Chondrocyte (in vitro differentiated cells): ENCODE measurements at regions not wholly inside any gene's neighbourhood (a gene's known extent, or its start where the extent isn't known, plus 50 kb on each side); places are given as distances from the start of the nearest gene placed in this dataset.
"Not testable (repeated sequence)": the region's sequence is repeated elsewhere in the genome, so short reads cannot be mapped to it uniquely, and the experiment has no call there.

Experiments used
- DNase-seq: peaks from one replicate; pipeline ENCODE4 v3.0.0; 2021; ENCODE audit warnings: mixed read lengths, low spot score
- H3K27ac Mint-ChIP-seq: one replicate; pipeline ENCODE4 v1.8.0; 2021; ENCODE audit warnings: mild to moderate bottlenecking, moderate library complexity, mixed read lengths; ENCODE audit not compliant: unreplicated experiment
- H3K27me3 Mint-ChIP-seq: 2 replicates; pipeline ENCODE4 v1.8.0; 2021; ENCODE audit warnings: low read depth, mixed read lengths
- H3K36me3 Mint-ChIP-seq: 2 replicates; pipeline ENCODE4 v1.8.0; 2021; ENCODE audit warnings: low read depth, mixed read lengths
- H3K4me1 Mint-ChIP-seq: 2 replicates; pipeline ENCODE4 v1.8.0; 2021; ENCODE audit warnings: low read depth, mild to moderate bottlenecking, mixed read lengths
- H3K4me3 Mint-ChIP-seq: one replicate; pipeline ENCODE4 v1.8.0; 2021; ENCODE audit warnings: mild to moderate bottlenecking, moderate library complexity, mixed read lengths; ENCODE audit not compliant: unreplicated experiment
- H3K9me3 Mint-ChIP-seq: 2 replicates; pipeline ENCODE4 v1.8.0; 2021; ENCODE audit warnings: low read depth, mixed read lengths
- TF ChIP-seq, protein P1 (sequence below): fragments of 200-600 bp; sonication (generic); IDR thresholded peaks from 2 replicates; pipeline ENCODE4 v1.5.0; 2021; ENCODE audit warnings: antibody characterized with exemption, mild to moderate bottlenecking, moderate library complexity

DNA sequence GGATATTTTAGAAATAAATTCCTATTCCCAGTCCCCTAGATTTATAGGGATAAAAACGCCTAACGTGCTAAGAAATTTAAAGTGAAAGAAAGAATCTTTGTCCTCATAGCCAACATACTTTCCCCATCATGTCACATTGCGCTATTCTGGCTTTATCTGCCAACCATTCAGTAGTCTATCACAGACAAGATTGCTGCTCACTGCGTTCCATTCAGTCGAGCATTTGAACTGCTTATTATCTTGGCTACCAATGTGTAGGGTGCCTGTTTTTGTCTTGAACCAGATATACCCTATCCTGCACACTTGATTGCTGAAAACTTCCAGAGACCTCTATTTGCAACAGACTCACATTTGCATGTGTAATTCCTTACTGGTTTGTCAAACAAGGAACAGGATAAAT lies 751.5 kb downstream of the EPHA7 start:
- TF ChIP-seq, protein P1, sequence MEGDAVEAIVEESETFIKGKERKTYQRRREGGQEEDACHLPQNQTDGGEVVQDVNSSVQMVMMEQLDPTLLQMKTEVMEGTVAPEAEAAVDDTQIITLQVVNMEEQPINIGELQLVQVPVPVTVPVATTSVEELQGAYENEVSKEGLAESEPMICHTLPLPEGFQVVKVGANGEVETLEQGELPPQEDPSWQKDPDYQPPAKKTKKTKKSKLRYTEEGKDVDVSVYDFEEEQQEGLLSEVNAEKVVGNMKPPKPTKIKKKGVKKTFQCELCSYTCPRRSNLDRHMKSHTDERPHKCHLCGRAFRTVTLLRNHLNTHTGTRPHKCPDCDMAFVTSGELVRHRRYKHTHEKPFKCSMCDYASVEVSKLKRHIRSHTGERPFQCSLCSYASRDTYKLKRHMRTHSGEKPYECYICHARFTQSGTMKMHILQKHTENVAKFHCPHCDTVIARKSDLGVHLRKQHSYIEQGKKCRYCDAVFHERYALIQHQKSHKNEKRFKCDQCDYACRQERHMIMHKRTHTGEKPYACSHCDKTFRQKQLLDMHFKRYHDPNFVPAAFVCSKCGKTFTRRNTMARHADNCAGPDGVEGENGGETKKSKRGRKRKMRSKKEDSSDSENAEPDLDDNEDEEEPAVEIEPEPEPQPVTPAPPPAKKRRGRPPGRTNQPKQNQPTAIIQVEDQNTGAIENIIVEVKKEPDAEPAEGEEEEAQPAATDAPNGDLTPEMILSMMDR, result no peak
- H3K4me1 Mint-ChIP-seq, result no peaks in the 10 kb centered on the region
- H3K27me3 Mint-ChIP-seq, result no peaks in the 10 kb centered on the region
- H3K4me3 Mint-ChIP-seq, result no peak overlapping the region
- peaks cover 4% of the 10 kb centered on the region for H3K9me3 Mint-ChIP-seq
- H3K27ac Mint-ChIP-seq, result no peak overlapping the region
- H3K36me3 Mint-ChIP-seq, result no peaks in the 10 kb centered on the region
- no peak for DNase-seq

DNA sequence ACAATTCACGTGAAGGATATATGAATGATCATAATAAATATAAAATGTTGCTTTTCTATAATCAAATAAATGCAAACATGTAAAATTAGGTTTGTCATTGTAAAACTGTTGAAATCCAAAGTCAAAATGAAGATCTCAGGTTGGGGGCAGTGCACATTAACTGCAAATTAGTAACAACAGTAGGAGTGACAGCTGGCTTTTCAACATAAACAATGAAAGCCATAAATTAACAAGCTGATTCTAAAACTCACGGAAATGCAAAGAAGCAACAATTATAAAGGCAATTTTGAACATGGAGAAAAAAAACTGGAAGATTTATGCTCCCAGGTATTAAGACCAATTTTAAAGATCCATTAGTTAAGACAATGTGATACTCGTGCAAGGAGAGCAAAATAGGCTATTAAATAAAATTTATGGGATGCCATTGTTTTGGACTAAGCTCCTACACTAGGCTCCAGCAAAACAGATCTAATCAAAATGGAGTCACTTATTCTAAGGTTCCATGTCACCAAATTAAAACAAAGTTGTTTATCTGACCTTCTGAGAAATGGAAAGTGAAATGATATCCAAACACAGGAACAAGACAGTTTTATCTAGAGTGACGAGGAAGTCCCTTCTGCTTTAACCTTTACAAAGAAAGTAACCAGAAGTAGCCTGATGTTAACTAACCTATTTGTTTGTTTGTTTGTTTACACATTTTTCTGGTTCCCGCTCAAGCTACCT lies 770.8 kb downstream of the EPHA7 start:
- DNase-seq, result no peak
- Mint-ChIP-seq H3K4me1 (no peaks in the 10 kb centered on the region), H3K27me3 (no peaks in the 10 kb centered on the region), H3K9me3 (peaks cover 26% of the 10 kb centered on the region), H3K27ac (no peak overlapping the region), H3K4me3 (no peak overlapping the region), H3K36me3 (no peaks in the 10 kb centered on the region)
- TF ChIP-seq, protein P1, result no peak

DNA sequence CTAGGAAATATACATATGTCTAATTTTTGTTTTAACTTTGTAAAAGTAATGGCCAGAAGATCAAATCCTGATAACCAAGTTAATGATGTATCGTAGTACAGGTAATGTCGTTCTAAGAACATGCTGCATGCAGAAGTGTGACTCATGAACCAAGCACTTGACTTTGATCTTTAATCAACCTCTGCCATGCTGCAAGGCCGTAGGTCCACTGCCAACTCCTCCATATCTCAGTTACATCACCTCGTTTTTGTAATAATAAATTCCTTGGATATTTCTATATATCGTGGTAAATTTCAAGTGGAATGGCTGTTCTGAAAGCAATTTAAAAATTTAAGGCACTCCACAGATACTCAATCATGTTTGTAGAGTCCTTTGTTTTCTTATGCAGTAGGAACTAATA lies 771.7 kb downstream of the EPHA7 start:
- Mint-ChIP-seq H3K36me3 (no peaks in the 10 kb centered on the region), H3K9me3 (peaks cover 23% of the 10 kb centered on the region), H3K4me1 (no peaks in the 10 kb centered on the region), H3K4me3 (no peak overlapping the region), H3K27ac (no peak overlapping the region), H3K27me3 (no peaks in the 10 kb centered on the region)
- TF ChIP-seq, protein P1, result no peak
- DNase-seq, result no peak

DNA sequence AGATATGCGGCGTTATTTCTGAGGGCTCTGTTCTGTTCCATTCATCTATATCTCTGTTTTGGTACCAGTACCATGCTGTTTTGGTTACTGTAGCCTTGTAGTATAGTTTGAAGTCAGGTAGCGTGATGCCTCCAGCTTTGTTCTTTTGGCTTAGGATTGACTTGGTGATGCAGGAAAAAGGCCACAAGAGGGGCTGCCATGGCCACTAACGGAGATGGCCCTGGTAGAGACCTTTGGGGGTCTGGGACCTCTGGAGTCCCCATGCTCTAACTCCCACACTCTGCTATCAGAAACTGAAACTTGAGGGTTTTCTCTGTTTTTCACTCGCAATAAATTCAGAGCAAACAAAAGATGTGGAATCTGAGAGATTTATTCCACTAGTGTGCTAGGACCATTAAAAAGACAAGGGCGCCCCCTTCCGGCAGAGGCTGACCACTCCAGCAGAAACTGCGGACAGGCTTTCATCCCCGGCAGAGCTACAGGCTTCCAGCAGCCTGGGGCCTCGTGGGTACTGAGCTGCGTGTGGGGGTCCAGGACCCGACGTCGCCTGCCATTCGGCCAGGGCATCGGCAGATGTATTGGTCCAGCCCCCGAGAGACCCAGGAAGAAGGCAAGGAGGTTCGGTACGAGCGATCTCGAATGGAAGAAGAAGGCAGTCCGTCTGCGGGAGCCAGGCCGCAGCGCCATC lies 775.1 kb downstream of the EPHA7 start:
- H3K4me1 Mint-ChIP-seq, H3K27ac Mint-ChIP-seq, H3K36me3 Mint-ChIP-seq, H3K27me3 Mint-ChIP-seq, H3K4me3 Mint-ChIP-seq: not testable (repeated sequence)
- peak; percentile 56 for DNase-seq
- peaks cover 11% of the 10 kb centered on the region for H3K9me3 Mint-ChIP-seq
- TF ChIP-seq, protein P1, result peak; percentile 73

DNA sequence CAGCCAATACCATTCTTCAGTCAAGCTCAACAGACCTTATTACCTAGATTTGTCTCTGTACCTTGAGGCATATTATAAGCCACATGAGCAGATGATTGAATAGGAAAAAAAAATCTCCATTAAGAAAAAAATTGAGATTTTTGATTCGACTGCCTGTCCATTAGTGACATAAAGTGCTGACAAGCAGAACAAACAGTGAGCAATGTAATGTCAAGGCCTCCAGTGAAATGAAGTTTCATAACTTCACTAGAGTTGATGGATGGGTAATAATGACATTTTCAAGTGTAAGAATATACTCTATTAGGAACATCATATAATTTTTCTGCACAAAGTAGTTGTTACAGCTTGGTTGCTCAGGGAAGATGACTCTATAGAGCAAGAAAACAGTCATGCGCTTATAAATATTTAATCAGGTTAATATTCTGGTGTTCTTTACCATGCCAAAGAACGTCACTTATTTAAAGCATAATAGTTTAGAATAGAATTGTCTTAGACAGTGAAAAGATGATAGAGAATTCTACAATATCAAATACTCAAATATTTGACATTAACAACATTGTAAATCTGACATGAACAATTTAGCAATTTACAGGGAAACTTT lies 783.7 kb downstream of the EPHA7 start:
- H3K9me3 Mint-ChIP-seq, result no peaks in the 10 kb centered on the region
- no peak overlapping the region for H3K4me3 Mint-ChIP-seq
- no peak overlapping the region for H3K27ac Mint-ChIP-seq
- no peak for DNase-seq
- no peaks in the 10 kb centered on the region for H3K4me1 Mint-ChIP-seq
- TF ChIP-seq, protein P1, result no peak
- H3K27me3 Mint-ChIP-seq, result no peaks in the 10 kb centered on the region
- H3K36me3 Mint-ChIP-seq, result no peaks in the 10 kb centered on the region
